NCI-H524 treated with DMSO at 0.1 percent for 48 hours (cell line): ENCODE measurements at regions not wholly inside any gene's neighbourhood (a gene's known extent, or its start where the extent isn't known, plus 50 kb on each side); places are given as distances from the start of the nearest gene placed in this dataset.

Experiments
- DNase-seq: peaks from one replicate; lab custom pipeline; 2025; lab: John Stamatoyannopoulos, UW

GRCh38 chr3:120544361-120544760 is 51.8 kb upstream of the NDUFB4 start:
- no peak for DNase-seq

DNA sequence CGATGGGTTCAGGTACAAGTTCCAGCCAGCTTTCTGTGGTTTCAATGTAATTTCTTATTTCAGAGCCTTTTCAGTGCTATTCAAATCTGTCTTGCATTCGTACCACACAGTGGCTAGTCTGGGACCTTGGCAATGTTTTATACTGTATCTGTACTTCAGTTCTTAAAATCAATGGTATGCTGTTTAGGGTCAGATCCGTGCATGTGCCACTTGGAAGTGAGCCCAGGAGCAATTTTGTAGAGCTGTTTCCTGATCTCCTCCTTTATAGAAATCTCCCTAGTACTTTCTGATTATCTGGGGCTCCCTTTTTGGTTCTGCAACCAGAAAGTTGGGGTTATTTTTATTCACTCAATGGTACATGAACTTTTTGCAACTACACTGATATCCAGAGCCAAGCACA is 59.5 kb upstream of the NDUFB4 start:
- DNase-seq: no peak

DNA sequence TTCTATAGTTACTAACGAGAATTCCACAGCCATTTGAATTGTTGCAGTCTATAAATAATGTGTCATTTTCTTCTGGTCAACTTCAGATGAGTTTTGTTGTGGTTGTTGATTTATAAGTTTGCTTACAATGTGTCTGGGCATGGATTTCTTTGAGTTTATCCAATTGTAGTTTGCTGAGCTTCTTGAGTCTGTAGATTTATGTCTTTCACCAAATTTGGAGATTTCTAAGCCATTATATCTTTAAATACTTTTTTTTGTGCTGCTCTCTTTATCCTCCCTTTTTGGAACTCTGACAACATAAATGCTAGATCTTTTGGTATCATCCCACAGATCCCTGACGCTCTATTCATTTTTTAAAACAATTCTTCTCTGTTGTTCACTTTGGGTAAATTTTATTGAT is 63.2 kb upstream of the NDUFB4 start:
- DNase-seq: no peak

DNA sequence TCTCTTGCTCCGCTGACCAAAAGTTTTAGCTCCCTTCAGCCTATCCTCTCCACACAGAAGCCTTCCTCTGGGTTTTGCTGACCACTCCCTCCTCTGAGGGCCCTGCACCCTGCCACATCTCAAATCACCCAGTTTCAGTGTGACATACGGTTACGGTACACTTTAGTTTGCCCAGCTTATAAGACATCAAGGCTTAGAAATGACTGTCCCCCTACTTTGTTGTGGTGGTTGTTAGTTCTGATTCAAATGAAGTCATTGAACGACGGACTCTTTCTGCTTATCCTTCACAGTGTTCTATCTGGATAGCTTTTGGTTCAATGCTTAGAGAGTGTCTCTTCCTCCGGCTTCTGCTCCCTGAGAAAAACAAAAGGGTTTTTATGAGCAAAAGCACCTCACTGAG is 68.0 kb upstream of the NDUFB4 start:
- DNase-seq: no peak

- no peak for DNase-seq
These were observed 69.9 kb upstream of the NDUFB4 start for GRCh38 chr3:120526011-120526870.

DNA sequence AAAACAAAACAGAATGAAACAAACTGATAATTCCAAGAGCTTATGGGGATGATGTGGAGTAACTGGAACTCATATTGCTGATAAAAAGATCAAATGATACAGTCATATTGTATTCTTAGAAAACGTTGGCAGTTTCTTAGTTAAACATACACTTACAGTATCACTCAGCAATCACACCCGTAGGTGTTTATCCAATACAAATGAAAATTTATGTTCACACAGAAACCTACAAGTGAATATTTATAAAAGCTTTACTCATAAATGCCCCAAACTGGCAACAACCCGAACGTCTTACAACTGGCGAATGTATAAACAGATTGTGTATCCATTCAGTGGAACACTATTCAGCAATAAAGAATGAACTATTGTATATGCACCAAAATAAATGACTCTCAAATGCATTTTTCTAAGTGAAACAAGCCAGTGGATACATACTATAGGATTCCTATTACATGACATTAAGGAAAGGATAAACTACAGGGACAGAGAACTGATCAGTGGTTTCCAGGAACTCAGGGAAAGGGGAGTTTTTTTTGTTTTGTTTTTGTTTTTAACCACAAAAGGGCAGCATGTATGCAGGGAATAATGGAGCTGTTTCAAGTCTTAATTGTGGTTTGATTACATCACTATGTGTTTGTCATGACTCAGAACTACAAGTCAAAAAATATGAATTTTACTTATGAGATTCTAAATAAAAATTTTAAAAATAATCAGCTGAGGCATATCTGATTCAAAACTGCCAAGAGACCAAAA is 71.8 kb upstream of the NDUFB4 start:
- DNase-seq: no peak

GRCh38 chr3:120516136-120516535 is 65.3 kb upstream of the FSTL1 start:
- DNase-seq: no peak

GRCh38 chr3:120512655-120513054 is 61.9 kb upstream of the FSTL1 start:
- DNase-seq: no peak

- peak; percentile 42 for DNase-seq
These were observed 56.3 kb upstream of the FSTL1 start for GRCh38 chr3:120506828-120507774.

- DNase-seq: peak; percentile 99
These were observed 55.5 kb upstream of the FSTL1 start for GRCh38 chr3:120506076-120506827.

DNA sequence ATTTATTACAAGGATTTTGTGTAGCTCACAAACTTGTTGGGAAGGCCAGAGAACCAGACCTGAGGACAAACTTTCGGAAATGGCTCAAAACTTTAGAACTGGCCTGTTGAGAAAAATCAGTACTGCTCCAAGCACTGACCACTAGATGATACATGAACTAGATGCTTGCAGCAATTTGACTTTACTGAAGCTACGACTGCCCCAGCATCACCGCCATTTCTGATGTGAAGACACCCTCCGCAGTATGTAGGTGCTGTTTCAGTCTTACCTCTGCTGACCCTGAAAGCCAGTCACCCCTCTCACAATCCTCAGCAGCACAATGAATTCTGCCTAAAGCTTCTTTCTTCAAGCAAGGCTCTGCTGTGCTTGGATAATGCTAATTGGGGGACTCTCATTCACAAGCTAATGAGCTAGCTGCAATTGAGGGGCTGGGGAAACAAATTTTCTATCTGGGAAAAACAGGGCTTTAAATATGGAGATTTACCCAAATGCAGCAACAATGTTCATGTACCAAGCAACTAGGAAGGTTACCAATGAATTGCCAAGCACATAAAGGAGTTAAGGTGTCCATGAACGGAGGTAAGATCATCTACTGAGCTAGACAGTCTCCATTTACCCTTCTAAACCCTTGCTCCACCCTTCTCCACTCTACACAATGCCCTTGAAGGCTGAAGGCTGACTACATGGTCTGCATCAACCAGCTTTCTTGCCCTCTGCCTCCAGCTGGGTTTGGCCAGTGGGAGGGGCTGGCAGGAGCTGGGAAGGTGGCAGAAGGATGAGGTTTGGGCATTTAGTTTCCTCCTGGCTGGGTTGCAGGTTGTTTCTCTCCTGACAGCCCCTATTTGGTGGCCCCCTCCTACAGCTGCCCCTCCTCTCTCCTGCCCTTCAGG is 53.2 kb upstream of the FSTL1 start:
- no peak for DNase-seq

DNA sequence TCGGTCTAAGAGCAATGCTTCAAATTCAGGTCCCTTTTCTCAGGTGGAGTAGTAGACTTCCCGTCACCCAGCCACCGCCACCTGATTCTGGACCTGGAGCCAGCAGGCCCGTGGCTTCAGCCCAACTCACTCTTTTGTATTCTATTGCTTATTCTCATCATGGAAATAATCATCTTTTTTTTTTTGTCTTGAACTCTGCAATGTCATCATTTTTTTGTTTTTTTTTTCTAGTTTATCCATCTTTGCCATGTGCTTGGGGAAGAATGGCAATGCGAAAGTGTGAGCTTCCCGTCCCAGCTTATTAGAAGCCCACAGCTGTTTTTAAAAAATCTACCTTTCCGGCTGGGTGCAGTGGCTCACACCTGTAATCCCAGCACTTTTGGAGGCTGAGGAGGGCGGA is 51.3 kb upstream of the FSTL1 start:
- DNase-seq: no peak
